ENCODE measurements at regions not wholly inside any gene's neighbourhood (a gene's known extent, or its start where the extent isn't known, plus 50 kb on each side); places are given as distances from the start of the nearest gene placed in this dataset.

DNA sequence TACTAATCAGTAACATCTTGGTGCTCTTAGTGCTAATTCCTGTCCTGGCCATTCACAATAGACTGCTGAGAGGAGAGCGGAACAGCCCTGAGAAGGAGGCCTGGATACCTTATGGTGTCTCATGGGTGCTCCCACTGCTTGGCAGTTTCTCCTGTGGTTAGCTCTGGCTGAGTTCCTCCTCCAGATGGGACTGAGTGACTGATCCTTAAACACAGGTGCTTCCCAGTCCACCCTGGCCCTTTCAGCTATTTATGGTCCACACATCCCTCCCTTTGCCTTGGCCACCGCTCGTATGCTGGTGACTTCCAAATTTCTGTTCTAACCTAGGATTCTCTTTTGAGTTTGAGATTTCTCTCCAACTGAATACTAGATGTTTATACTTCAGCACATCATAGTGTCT is 157.0 kb upstream of the CACNA1E start:
- in situ Hi-C loops (cut with MboI; ENCODE audit: low sequenced_read_pairs) (no loop called here), intact Hi-C loops (cut with micrococcal nuclease) (no loop called here), dilution Hi-C loops (cut with HindIII; ENCODE audit: low sequenced_read_pairs, unreplicated experiment) (no loop called here)
- CTCF ChIA-PET = no interaction called here
- POLR2A ChIA-PET (ENCODE audit: unreplicated experiment) = no interaction called here
- Histone ChIP-seq H3K56ac (ENCODE audit: extremely low read depth, insufficient read depth, low read length) (no peak overlapping the region), H3K27me3 (ENCODE audit: control insufficient read depth, insufficient read depth, low read length) (0 out of 2 replicates have a peak, but pooled peaks cover under 1% of the 10 kb centered on the region), H2BK5ac (ENCODE audit: low read depth, low read length, poor library complexity, severe bottlenecking) (no peak overlapping the region), H2BK15ac (ENCODE audit: low read depth, low read length) (no peak overlapping the region), H4K91ac (ENCODE audit: insufficient read depth, low read depth, low read length) (no peak overlapping the region), H3K4me1 (ENCODE audit: control insufficient read depth, insufficient read depth, low read length) (no peaks in the 10 kb centered on the region), H3K4ac (ENCODE audit: low read depth, low read length) (no peak overlapping the region), H2BK120ac (ENCODE audit: low read depth, low read length) (no peak overlapping the region), H3K4me3 (ENCODE audit: insufficient read depth, low read depth, low read length) (no peak overlapping the region), H3K23ac (ENCODE audit: low read depth, low read length) (no peak overlapping the region), H2BK20ac (ENCODE audit: low read depth, low read length) (no peak overlapping the region), H3K18ac (ENCODE audit: low read depth, low read length) (no peak overlapping the region), H2AK9ac (replicated peaks; ENCODE audit: low read depth, low read length, poor library complexity) (no peak overlapping the region), H4K8ac (ENCODE audit: low read depth in 2 of 2, low read length in 2 of 2) (no peak overlapping the region), H4K5ac (ENCODE audit: low read depth, low read length) (no peak overlapping the region), H3K14ac (replicated peaks; ENCODE audit: low read depth, low read length) (no peak overlapping the region), H3K79me1 (ENCODE audit: low read depth in 1 of 2, low read length in 2 of 2) (no peaks in the 10 kb centered on the region), H3K9me3 (ENCODE audit: control insufficient read depth, insufficient read depth, low read length) (no peaks in the 10 kb centered on the region), H2AK5ac (ENCODE audit: low read depth, low read length) (no peak overlapping the region), H3K27ac (ENCODE audit: insufficient read depth, low read length) (no peak overlapping the region), H3K9me1 (ENCODE audit: insufficient read depth, low read length) (no peaks in the 10 kb centered on the region), H3K4me2 (ENCODE audit: low read depth, low read length) (no peak overlapping the region), H4K20me1 (ENCODE audit: insufficient read depth, low read length) (no peaks in the 10 kb centered on the region), H3K36me3 (ENCODE audit: control insufficient read depth, insufficient read depth, low read length) (no peaks in the 10 kb centered on the region), H3K9ac (ENCODE audit: low read depth, low read length) (no peak overlapping the region), H2AFZ (replicated peaks; ENCODE audit: low read length, poor library complexity) (no peak overlapping the region)
- WGBS, 2 experiments (ENCODE audit: extremely low coverage in 2 of 2, insufficient read length in 1 of 2) = no CpG with 5 or more reads among the region's 3 CpGs
- TF ChIP-seq RCOR1 (IDR thresholded peaks at IDR 0.05; ENCODE audit: insufficient replicate concordance, low read length) (no peak), CEBPB (IDR thresholded peaks at IDR 0.05; ENCODE audit: low read depth, low read length) (no peak), MAFK (IDR thresholded peaks at IDR 0.05; ENCODE audit: low read depth, low read length) (no peak), RFX5 (IDR thresholded peaks at IDR 0.05; ENCODE audit: low read depth, low read length) (no peak), CHD1 (IDR thresholded peaks at IDR 0.05; ENCODE audit: low read depth, low read length) (no peak), POLR2A (IDR thresholded peaks at IDR 0.05; ENCODE audit: low read depth, low read length) (no peak), MAZ (IDR thresholded peaks at IDR 0.05; ENCODE audit: borderline replicate concordance, low read depth, low read length) (no peak), RAD21 (IDR thresholded peaks at IDR 0.05; ENCODE audit: low read length) (no peak), NFE2L2 (IDR thresholded peaks at IDR 0.05; ENCODE audit: low read depth, low read length) (no peak), SMC3 (IDR thresholded peaks at IDR 0.05; ENCODE audit: low read depth, low read length) (no peak), FOS (IDR thresholded peaks at IDR 0.05; ENCODE audit: low read depth, low read length) (no peak), MXI1 (IDR thresholded peaks at IDR 0.05; ENCODE audit: borderline replicate concordance, low read depth, low read length) (no peak), BHLHE40 (IDR thresholded peaks at IDR 0.05; ENCODE audit: low read depth, low read length) (no peak)
- TF ChIP-seq, protein P1, sequence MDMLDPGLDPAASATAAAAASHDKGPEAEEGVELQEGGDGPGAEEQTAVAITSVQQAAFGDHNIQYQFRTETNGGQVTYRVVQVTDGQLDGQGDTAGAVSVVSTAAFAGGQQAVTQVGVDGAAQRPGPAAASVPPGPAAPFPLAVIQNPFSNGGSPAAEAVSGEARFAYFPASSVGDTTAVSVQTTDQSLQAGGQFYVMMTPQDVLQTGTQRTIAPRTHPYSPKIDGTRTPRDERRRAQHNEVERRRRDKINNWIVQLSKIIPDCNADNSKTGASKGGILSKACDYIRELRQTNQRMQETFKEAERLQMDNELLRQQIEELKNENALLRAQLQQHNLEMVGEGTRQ (IDR thresholded peaks at IDR 0.05; ENCODE audit: low read depth, low read length) = no peak
- TF ChIP-seq, protein P2, sequence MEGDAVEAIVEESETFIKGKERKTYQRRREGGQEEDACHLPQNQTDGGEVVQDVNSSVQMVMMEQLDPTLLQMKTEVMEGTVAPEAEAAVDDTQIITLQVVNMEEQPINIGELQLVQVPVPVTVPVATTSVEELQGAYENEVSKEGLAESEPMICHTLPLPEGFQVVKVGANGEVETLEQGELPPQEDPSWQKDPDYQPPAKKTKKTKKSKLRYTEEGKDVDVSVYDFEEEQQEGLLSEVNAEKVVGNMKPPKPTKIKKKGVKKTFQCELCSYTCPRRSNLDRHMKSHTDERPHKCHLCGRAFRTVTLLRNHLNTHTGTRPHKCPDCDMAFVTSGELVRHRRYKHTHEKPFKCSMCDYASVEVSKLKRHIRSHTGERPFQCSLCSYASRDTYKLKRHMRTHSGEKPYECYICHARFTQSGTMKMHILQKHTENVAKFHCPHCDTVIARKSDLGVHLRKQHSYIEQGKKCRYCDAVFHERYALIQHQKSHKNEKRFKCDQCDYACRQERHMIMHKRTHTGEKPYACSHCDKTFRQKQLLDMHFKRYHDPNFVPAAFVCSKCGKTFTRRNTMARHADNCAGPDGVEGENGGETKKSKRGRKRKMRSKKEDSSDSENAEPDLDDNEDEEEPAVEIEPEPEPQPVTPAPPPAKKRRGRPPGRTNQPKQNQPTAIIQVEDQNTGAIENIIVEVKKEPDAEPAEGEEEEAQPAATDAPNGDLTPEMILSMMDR (conservative IDR thresholded peaks at IDR 0.05; ENCODE audit: low read depth, low read length) = no peak
- TF ChIP-seq, protein P3, sequence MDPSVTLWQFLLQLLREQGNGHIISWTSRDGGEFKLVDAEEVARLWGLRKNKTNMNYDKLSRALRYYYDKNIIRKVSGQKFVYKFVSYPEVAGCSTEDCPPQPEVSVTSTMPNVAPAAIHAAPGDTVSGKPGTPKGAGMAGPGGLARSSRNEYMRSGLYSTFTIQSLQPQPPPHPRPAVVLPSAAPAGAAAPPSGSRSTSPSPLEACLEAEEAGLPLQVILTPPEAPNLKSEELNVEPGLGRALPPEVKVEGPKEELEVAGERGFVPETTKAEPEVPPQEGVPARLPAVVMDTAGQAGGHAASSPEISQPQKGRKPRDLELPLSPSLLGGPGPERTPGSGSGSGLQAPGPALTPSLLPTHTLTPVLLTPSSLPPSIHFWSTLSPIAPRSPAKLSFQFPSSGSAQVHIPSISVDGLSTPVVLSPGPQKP (IDR thresholded peaks at IDR 0.05; ENCODE audit: borderline replicate concordance, low read depth, low read length) = no peak
- ATAC-seq (ENCODE audit: low read depth) (no peak), DNase-seq (no peak)
- no TSS peak for BruUV-seq (replicated peaks)

Measured in IMR-90 (cell line).